NB4 (cell line): ENCODE measurements at regions not wholly inside any gene's neighbourhood (a gene's known extent, or its start where the extent isn't known, plus 50 kb on each side); places are given as distances from the start of the nearest gene placed in this dataset.

ENCODE experiments used
- DNase-seq: peaks from one replicate; pipeline ENCODE4 v3.0.0; 2010; ENCODE audit warnings: low read depth
- H3K4me3 ChIP-seq: one replicate; pipeline ENCODE4 v1.5.1; 2011; ENCODE audit warnings: mild to moderate bottlenecking, low read depth, low read length, moderate library complexity
- CTCF ChIP-seq: IDR thresholded peaks from one replicate; pipeline ENCODE4 v1.5.1; 2012; ENCODE audit warnings: low read depth, low read length
- MAX ChIP-seq: IDR thresholded peaks from 2 replicates; pipeline ENCODE4 v1.6.1; 2011; ENCODE audit warnings: low read depth, low read length
- MYC ChIP-seq: IDR thresholded peaks from 2 replicates; pipeline ENCODE4 v1.6.1; 2011; ENCODE audit warnings: low read depth, low read length
- POLR2A ChIP-seq: IDR thresholded peaks from 2 replicates; pipeline ENCODE4 v1.6.1; 2011; ENCODE audit warnings: mild to moderate bottlenecking; ENCODE audit not compliant: insufficient read length; ENCODE audit errors: extremely low read depth

- TF ChIP-seq MAX (no peak), MYC (no peak)
Measured at GRCh38 chr10:77717336-77717735, 79.7 kb upstream of the KCNMA1 start.

GRCh38 chr10:77716458-77717317 is 79.1 kb upstream of the KCNMA1 start:
- no peak for DNase-seq
- no peak overlapping the region for H3K4me3 ChIP-seq
- TF ChIP-seq MYC (no peak), CTCF (no peak)

More at GRCh38 chr10:77717336-77717735, 79.7 kb upstream of the KCNMA1 start:
- DNase-seq = no peak
- no peak overlapping the region for H3K4me3 ChIP-seq

- TF ChIP-seq MAX (no peak), MYC (no peak), CTCF (no peak), POLR2A (no peak)
- no peak overlapping the region for H3K4me3 ChIP-seq
- no peak for DNase-seq
Measured at GRCh38 chr10:77715536-77715935, 77.9 kb upstream of the KCNMA1 start.

GRCh38 chr10:77715088-77715487 is 77.5 kb upstream of the KCNMA1 start:
- DNase-seq = peak; percentile 34
- no peak overlapping the region for H3K4me3 ChIP-seq
- no peak for TF ChIP-seq POLR2A
- TF ChIP-seq CTCF = peak; percentile 58

GRCh38 chr10:77713521-77714280 is 76.1 kb upstream of the KCNMA1 start:
- peak; percentile 21 for DNase-seq
- H3K4me3 ChIP-seq = no peak overlapping the region
- TF ChIP-seq MAX (no peak), POLR2A (no peak), MYC (no peak), CTCF (no peak)

- H3K4me3 ChIP-seq = no peak overlapping the region
Measured at GRCh38 chr10:77712207-77712606, 74.6 kb upstream of the KCNMA1 start.

More at GRCh38 chr10:77712207-77712606, 74.6 kb upstream of the KCNMA1 start:
- DNase-seq = no peak
- TF ChIP-seq MAX = no peak
- TF ChIP-seq CTCF = no peak
- no peak for TF ChIP-seq POLR2A
- no peak for TF ChIP-seq MYC
